Body of pancreas (tissue), 4 donors: ENCODE measurements at regions not wholly inside any gene's neighbourhood (a gene's known extent, or its start where the extent isn't known, plus 50 kb on each side); places are given as distances from the start of the nearest gene placed in this dataset.

Source experiments
- ATAC-seq: fragments of 150-250 bp; one replicate; pipeline ENCODE4 v1.9.1; 2016
- DNase-seq, 4 donors: peaks; one replicate each; pipeline ENCODE4 v3.0.0-alpha.2; 2019
- H3K27ac ChIP-seq, 4 donors: fragments of 200-600 bp; sonication (generic); 1 replicate in 3 of 4; 2 replicates in 1 of 4; pipeline versions ENCODE4 v1.5.1 to v1.6.1; 2016 to 2019; ENCODE audit warnings: mild to moderate bottlenecking in 1 of 4, mixed read lengths in 1 of 4, moderate library complexity in 1 of 4
- H3K27me3 ChIP-seq, 2 donors: fragments of 200-600 bp; sonication (generic); one replicate each; pipeline ENCODE4 v1.6.0; 2016; ENCODE audit warnings: mild to moderate bottlenecking in 1 of 2
- H3K36me3 ChIP-seq, 2 donors: fragments of 200-600 bp; sonication (generic); replicated peaks in 1 of 2; 2 replicates each; pipeline ENCODE4 v1.5.1; 2016; ENCODE audit warnings: low read depth in 2 of 2; ENCODE audit not compliant: insufficient read depth in 1 of 2
- H3K4me1 ChIP-seq: fragments of 200-600 bp; sonication (generic); one replicate; pipeline ENCODE4 v1.6.0; 2016
- H3K4me3 ChIP-seq, 2 donors: fragments of 200-600 bp; sonication (generic); 1 replicate in 1 of 2; 2 replicates in 1 of 2; pipeline ENCODE4 v1.5.1; 2016 to 2019
- H3K9me3 ChIP-seq, 3 donors: fragments of 200-600 bp; sonication (generic); 1 replicate in 2 of 3; 2 replicates in 1 of 3; pipeline ENCODE4 v1.5.1; 2016
- CTCF ChIP-seq, 7 experiments: fragments of 450-650 bp in 4 of 7; fragments of 200-600 bp in 3 of 7; sonication (generic) in 3 of 7; IDR thresholded peaks; one replicate each; pipeline ENCODE4 v1.5.1; 2016 to 2019; ENCODE audit warnings: antibody characterized with exemption in 7 of 7
- POLR2A ChIP-seq, 3 donors: fragments of 450-650 bp; IDR thresholded peaks; one replicate each; pipeline ENCODE4 v1.6.1; 2016; ENCODE audit warnings: antibody characterized with exemption in 3 of 3, mild to moderate bottlenecking in 2 of 3
- WGBS, 2 donors: methylation state at CpG; one replicate each; pipeline ENCODE4 v1.1.5; 2017; 5-methylcytosine and 5-hydroxymethylcytosine counted together
- intact Hi-C: fragments of 100-400 bp; cut with DNase I; formaldehyde crosslinking; loops from one replicate; pipeline ENCODE4 v1.15.1; 2023

DNA sequence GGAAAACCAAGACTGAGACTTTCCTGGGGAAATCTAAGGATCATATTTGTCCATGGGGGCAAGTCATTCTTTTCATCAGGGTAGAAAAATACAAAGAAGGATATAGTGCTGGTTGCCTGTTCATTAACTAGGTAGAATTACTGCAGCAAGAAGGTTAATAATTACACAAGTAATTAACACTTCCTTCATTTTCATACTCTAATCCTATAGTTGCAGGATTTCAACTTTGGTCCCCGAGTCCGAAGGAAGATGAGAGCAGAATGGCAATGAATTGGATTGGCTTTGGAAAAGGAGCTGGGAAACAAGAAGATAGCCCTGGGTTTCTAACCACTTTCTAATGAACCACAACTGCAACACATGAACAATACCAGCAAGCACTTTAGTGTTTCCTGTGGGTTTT lies 199.2 kb upstream of the ESRRG start:
- H3K4me3 ChIP-seq = no peak overlapping the region
- no peaks in the 10 kb centered on the region for H3K27me3 ChIP-seq
- no peaks in the 10 kb centered on the region for H3K36me3 ChIP-seq
- H3K27ac ChIP-seq = no peak overlapping the region
- no peaks in the 10 kb centered on the region for H3K4me1 ChIP-seq
- TF ChIP-seq POLR2A (IDR thresholded peaks at IDR 0.05) (no peak), CTCF (IDR thresholded peaks at IDR 0.05) (no peak)
- WGBS, 2 donors = 63 to 72% methylated on average over 2 of the region's 2 CpGs
- no peak for ATAC-seq
- intact Hi-C loops = no loop called here
- DNase-seq = no peak
- H3K9me3 ChIP-seq = no peaks in the 10 kb centered on the region

- ATAC-seq = no peak
- WGBS, 2 donors = 90% methylated on average over 3 of the region's 3 CpGs
- Histone ChIP-seq H3K27me3 (no peaks in the 10 kb centered on the region), H3K4me1 (no peaks in the 10 kb centered on the region), H3K4me3 (no peak overlapping the region), H3K27ac (no peak overlapping the region), H3K9me3 (no peaks in the 10 kb centered on the region), H3K36me3 (no peaks in the 10 kb centered on the region)
- TF ChIP-seq POLR2A (IDR thresholded peaks at IDR 0.05) = no peak
- TF ChIP-seq CTCF (IDR thresholded peaks at IDR 0.05) = no peak
- intact Hi-C loops = no loop called here
- DNase-seq = no peak
These were observed 198.6 kb upstream of the ESRRG start for GRCh38 chr1:216921866-216922265.

- no peaks in the 10 kb centered on the region for H3K9me3 ChIP-seq
- no peak overlapping the region for H3K27ac ChIP-seq
- H3K4me1 ChIP-seq = no peaks in the 10 kb centered on the region
- intact Hi-C loops = no loop called here
- no peak for TF ChIP-seq POLR2A (IDR thresholded peaks at IDR 0.05)
- TF ChIP-seq CTCF (IDR thresholded peaks at IDR 0.05) = no peak
- no peaks in the 10 kb centered on the region for H3K27me3 ChIP-seq
- WGBS, 2 donors = 62 to 73% methylated on average over 9 of the region's 9 CpGs
- no peak for DNase-seq
- H3K36me3 ChIP-seq = no peaks in the 10 kb centered on the region
- no peak for ATAC-seq
- H3K4me3 ChIP-seq = no peak overlapping the region
These were observed 196.1 kb upstream of the ESRRG start for GRCh38 chr1:216919060-216919970.

DNA sequence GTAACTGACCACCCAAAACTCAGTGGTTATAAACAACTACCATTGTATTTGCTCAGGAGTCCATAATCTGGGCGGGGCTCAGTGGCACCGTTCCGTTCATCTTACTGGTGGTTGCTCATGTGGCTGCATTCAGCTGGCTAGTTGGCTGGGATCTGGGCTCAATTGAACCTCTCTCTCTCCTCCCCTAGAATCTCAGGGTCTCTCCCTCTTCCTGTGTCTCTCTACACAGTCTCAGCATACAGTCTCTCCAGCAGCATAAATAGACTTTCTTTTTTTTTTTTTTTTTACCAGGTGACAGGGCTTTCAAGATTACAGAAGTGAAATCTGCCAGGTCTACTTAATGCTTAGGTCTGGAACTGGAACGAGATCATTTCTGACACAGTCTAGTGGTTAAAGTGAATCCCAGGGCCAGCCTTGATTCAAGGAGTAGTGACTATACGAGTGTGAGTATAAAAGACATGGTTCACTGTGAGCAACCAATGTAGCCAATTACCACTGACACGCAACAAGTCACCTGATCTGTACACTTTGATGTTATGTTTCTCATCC lies 193.7 kb upstream of the ESRRG start:
- WGBS, 2 donors = 71 to 78% methylated on average over 6 of the region's 6 CpGs
- no peaks in the 10 kb centered on the region for H3K9me3 ChIP-seq
- H3K4me3 ChIP-seq = no peak overlapping the region
- intact Hi-C loops = no loop called here
- TF ChIP-seq CTCF (IDR thresholded peaks at IDR 0.05) = no peak
- TF ChIP-seq POLR2A (IDR thresholded peaks at IDR 0.05) = no peak
- ATAC-seq (no peak), DNase-seq (no peak)
- H3K4me1 ChIP-seq = no peaks in the 10 kb centered on the region
- H3K27me3 ChIP-seq = no peaks in the 10 kb centered on the region
- no peak overlapping the region for H3K27ac ChIP-seq
- H3K36me3 ChIP-seq = no peaks in the 10 kb centered on the region
